BJ (cell line): ENCODE measurements at regions not wholly inside any gene's neighbourhood (a gene's known extent, or its start where the extent isn't known, plus 50 kb on each side); places are given as distances from the start of the nearest gene placed in this dataset.

ENCODE experiments used
- CTCF ChIA-PET: fragments of 350-600 bp; formaldehyde crosslinking; extraction: SDS; loops from one replicate; lab custom pipeline; 2021; ENCODE audit warnings: antibody characterized with exemption, inconsistent platforms; lab: Yijun Ruan, JAX
- POLR2A ChIA-PET: fragments of 300-600 bp; sonication (Branson Sonifier 250); formaldehyde crosslinking; extraction: SDS; loops from one replicate; lab custom pipeline; 2021; ENCODE audit warnings: antibody characterized with exemption; lab: Charles Lee
- DNase-seq: peaks from one replicate; pipeline ENCODE4 v3.0.0-alpha.2; 2011; ENCODE audit warnings: low read depth
- H3K27me3 ChIP-seq: 2 replicates; pipeline ENCODE4 v1.6.0; 2011; ENCODE audit warnings: low read length; ENCODE audit not compliant: control insufficient read depth, insufficient read depth
- H3K36me3 ChIP-seq: 2 replicates; pipeline ENCODE4 v1.5.1; 2011; ENCODE audit warnings: low read length; ENCODE audit not compliant: control insufficient read depth, insufficient read depth
- H3K4me3 ChIP-seq: 2 replicates; pipeline ENCODE4 v1.5.1; 2011; ENCODE audit warnings: low read depth, mild to moderate bottlenecking, control low read depth, low read length
- TF ChIP-seq, protein P1 (sequence below): IDR thresholded peaks from 2 replicates; pipeline ENCODE4 v1.5.1; 2011; ENCODE audit warnings: low read depth, mild to moderate bottlenecking, control low read depth, inconsistent platforms, low read length, moderate library complexity; ENCODE audit not compliant: insufficient read depth

- no peak overlapping the region for H3K4me3 ChIP-seq
- DNase-seq = no peak
- H3K27me3 ChIP-seq = no peaks in the 10 kb centered on the region
- no peaks in the 10 kb centered on the region for H3K36me3 ChIP-seq
- POLR2A ChIA-PET = no interaction called here
- TF ChIP-seq, protein P1, sequence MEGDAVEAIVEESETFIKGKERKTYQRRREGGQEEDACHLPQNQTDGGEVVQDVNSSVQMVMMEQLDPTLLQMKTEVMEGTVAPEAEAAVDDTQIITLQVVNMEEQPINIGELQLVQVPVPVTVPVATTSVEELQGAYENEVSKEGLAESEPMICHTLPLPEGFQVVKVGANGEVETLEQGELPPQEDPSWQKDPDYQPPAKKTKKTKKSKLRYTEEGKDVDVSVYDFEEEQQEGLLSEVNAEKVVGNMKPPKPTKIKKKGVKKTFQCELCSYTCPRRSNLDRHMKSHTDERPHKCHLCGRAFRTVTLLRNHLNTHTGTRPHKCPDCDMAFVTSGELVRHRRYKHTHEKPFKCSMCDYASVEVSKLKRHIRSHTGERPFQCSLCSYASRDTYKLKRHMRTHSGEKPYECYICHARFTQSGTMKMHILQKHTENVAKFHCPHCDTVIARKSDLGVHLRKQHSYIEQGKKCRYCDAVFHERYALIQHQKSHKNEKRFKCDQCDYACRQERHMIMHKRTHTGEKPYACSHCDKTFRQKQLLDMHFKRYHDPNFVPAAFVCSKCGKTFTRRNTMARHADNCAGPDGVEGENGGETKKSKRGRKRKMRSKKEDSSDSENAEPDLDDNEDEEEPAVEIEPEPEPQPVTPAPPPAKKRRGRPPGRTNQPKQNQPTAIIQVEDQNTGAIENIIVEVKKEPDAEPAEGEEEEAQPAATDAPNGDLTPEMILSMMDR = no peak
- CTCF ChIA-PET = no interaction called here
Observed at GRCh38 chr4:125776146-125776545, 461.4 kb downstream of the FAT4 start.

- no peak overlapping the region for H3K4me3 ChIP-seq
- DNase-seq = peak; percentile 12
- TF ChIP-seq, protein P1 = no peak
- H3K36me3 ChIP-seq = no peaks in the 10 kb centered on the region
- no peaks in the 10 kb centered on the region for H3K27me3 ChIP-seq
- ChIA-PET CTCF (no interaction called here), POLR2A (no interaction called here)
Observed at GRCh38 chr4:125780164-125780563, 465.4 kb downstream of the FAT4 start.

GRCh38 chr4:125780747-125781146 lies 466.0 kb downstream of the FAT4 start:
- Histone ChIP-seq H3K36me3 (no peaks in the 10 kb centered on the region), H3K4me3 (no peak overlapping the region), H3K27me3 (no peaks in the 10 kb centered on the region)
- ChIA-PET CTCF (no interaction called here), POLR2A (no interaction called here)
- TF ChIP-seq, protein P1 = no peak
- DNase-seq = no peak

DNA sequence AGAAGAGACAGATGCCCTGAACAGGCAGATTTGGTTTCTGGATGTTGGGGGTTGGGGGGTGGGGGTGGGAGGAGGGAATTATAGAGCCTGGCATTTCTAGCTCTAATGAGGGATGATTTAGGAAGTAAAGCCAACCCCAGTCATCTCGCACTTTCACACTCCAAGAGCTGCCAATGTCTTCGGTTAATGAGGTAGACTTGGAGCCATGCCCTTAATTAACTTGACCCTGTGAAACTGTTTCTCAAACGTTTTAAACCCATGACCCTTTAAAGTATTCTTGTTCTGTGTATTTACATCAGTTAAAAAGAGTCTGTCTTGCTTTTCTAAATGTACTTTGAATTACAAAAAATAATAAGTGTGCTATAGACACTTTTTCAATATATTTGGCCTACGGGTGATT lies 466.9 kb downstream of the FAT4 start:
- Histone ChIP-seq H3K4me3 (no peak overlapping the region), H3K36me3 (no peaks in the 10 kb centered on the region), H3K27me3 (no peaks in the 10 kb centered on the region)
- ChIA-PET CTCF (no interaction called here), POLR2A (no interaction called here)
- TF ChIP-seq, protein P1 = no peak
- DNase-seq = no peak

DNA sequence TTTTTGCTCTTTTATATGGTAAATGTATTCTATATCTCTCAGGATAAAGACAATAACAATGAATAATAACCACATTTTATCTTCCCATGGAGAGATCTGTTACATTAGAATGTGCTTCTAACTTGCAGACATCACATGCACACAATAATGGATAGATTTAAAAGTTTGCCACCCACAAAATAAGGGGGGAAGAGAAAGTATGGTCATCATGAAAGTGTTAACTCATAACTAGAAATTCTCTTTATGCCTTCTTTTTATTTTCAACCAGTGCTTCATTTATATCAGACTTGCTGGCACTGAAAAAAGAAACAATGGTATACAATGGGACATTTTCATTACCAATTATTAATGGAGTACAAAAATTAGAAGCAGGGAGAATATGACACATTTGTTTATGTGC lies 470.0 kb downstream of the FAT4 start:
- POLR2A ChIA-PET = no interaction called here
- TF ChIP-seq, protein P1 = no peak
- DNase-seq = no peak
- no peaks in the 10 kb centered on the region for H3K36me3 ChIP-seq
- H3K27me3 ChIP-seq = no peaks in the 10 kb centered on the region
- CTCF ChIA-PET = no interaction called here
- H3K4me3 ChIP-seq = no peak overlapping the region
